WTC11 (cell line): ENCODE measurements at regions not wholly inside any gene's neighbourhood (a gene's known extent, or its start where the extent isn't known, plus 50 kb on each side); places are given as distances from the start of the nearest gene placed in this dataset.

Experiments used
- CREM ChIP-seq: sonication (generic); formaldehyde crosslinking; IDR thresholded peaks from 2 replicates; pipeline ENCODE4 v1.8.1; 2022; ENCODE audit warnings: mild to moderate bottlenecking, missing genetic modification reagents, moderate library complexity
- ESRRA ChIP-seq: sonication (generic); formaldehyde crosslinking; IDR thresholded peaks from 2 replicates; pipeline ENCODE4 v1.8.1; 2022; ENCODE audit warnings: mild to moderate bottlenecking, missing genetic modification reagents, borderline replicate concordance
- ETV6 ChIP-seq: sonication (generic); formaldehyde crosslinking; IDR thresholded peaks from 2 replicates; pipeline ENCODE4 v1.8.1; 2022; ENCODE audit warnings: mild to moderate bottlenecking, missing genetic modification reagents
- FOXK1 ChIP-seq: sonication (generic); formaldehyde crosslinking; IDR thresholded peaks from 2 replicates; pipeline ENCODE4 v1.8.0; 2022; ENCODE audit warnings: mild to moderate bottlenecking, moderate library complexity, missing genetic modification reagents
- GABPB1 ChIP-seq: sonication (generic); formaldehyde crosslinking; IDR thresholded peaks from 2 replicates; pipeline ENCODE4 v1.8.1; 2023; ENCODE audit warnings: mild to moderate bottlenecking, missing genetic modification reagents
- GRHL2 ChIP-seq: fragments of 250-450 bp; sonication (Bioruptor Pico); IDR thresholded peaks from 2 replicates; pipeline ENCODE4 v1.8.0; 2022; ENCODE audit warnings: mild to moderate bottlenecking, moderate library complexity; ENCODE audit not compliant: insufficient replicate concordance, severe bottlenecking
- NFYB ChIP-seq: sonication (generic); formaldehyde crosslinking; conservative IDR thresholded peaks from 2 replicates; pipeline ENCODE4 v1.8.0; 2022; ENCODE audit warnings: low read depth, missing genetic modification reagents
- SMAD3 ChIP-seq: sonication (generic); formaldehyde crosslinking; IDR thresholded peaks from 2 replicates; pipeline ENCODE4 v1.8.0; 2022; ENCODE audit warnings: missing genetic modification reagents, mild to moderate bottlenecking, borderline replicate concordance
- TF ChIP-seq, protein P1 (sequence below): sonication (generic); formaldehyde crosslinking; IDR thresholded peaks from 2 replicates; pipeline ENCODE4 v1.8.1; 2023; ENCODE audit warnings: mild to moderate bottlenecking, missing genetic modification reagents, moderate library complexity
- TF ChIP-seq, protein P2 (sequence below): fragments of 200-600 bp; IDR thresholded peaks from 2 replicates; pipeline ENCODE4 v1.8.0; 2022; ENCODE audit warnings: antibody characterized with exemption
- TF ChIP-seq, protein P3 (sequence below): sonication (generic); formaldehyde crosslinking; IDR thresholded peaks from 2 replicates; pipeline ENCODE4 v1.8.0; 2023; ENCODE audit warnings: mild to moderate bottlenecking, missing genetic modification reagents

DNA sequence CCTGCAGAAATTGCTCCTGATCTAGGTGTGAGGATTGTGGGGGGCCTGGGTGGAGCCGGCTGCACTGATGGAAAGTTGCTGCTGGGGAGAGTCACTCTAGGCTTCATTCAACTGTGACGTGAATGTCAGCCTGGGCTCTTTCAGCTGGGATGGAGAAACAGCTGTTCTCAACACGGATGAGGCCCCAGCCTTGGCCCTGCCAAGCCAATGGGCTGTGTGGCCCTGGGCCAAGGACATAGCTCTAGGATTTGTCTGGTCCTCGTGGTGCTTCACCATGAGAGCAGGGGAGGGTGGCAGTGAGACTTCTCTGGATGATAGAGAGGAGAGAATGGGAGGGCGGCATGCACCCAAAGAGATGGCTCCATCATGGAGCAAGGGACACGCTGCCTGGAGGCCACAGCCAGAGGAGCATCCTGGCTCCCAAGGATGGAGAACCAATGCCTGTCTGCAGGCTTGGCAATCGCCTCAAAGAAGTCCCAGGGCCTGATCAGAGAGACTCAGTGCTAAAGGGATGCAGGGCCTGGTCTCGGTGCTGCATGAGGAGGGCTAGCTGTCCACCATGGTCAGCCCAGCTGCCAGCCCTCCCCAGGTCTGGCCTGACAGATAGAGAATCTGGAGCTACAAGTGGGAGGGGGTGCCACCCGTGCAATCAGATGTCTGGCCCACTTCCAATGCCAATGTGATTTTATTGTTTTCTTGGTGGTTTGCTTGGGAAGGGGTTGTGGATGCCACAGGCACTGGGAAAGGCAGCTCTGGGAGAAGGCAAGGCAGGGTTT is 141.0 kb downstream of the GADD45G start:
- TF ChIP-seq, protein P1, sequence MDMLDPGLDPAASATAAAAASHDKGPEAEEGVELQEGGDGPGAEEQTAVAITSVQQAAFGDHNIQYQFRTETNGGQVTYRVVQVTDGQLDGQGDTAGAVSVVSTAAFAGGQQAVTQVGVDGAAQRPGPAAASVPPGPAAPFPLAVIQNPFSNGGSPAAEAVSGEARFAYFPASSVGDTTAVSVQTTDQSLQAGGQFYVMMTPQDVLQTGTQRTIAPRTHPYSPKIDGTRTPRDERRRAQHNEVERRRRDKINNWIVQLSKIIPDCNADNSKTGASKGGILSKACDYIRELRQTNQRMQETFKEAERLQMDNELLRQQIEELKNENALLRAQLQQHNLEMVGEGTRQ, result no peak
- TF ChIP-seq, protein P2, sequence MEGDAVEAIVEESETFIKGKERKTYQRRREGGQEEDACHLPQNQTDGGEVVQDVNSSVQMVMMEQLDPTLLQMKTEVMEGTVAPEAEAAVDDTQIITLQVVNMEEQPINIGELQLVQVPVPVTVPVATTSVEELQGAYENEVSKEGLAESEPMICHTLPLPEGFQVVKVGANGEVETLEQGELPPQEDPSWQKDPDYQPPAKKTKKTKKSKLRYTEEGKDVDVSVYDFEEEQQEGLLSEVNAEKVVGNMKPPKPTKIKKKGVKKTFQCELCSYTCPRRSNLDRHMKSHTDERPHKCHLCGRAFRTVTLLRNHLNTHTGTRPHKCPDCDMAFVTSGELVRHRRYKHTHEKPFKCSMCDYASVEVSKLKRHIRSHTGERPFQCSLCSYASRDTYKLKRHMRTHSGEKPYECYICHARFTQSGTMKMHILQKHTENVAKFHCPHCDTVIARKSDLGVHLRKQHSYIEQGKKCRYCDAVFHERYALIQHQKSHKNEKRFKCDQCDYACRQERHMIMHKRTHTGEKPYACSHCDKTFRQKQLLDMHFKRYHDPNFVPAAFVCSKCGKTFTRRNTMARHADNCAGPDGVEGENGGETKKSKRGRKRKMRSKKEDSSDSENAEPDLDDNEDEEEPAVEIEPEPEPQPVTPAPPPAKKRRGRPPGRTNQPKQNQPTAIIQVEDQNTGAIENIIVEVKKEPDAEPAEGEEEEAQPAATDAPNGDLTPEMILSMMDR, result no peak
- TF ChIP-seq ETV6 (no peak), CREM (CRISPR knock-in tag) (no peak), SMAD3 (CRISPR knock-in tag) (no peak), ESRRA (CRISPR knock-in tag) (no peak), GRHL2 (CRISPR knock-in tag) (no peak), FOXK1 (CRISPR knock-in tag) (no peak), NFYB (CRISPR knock-in tag) (no peak), GABPB1 (CRISPR knock-in tag) (no peak)
- TF ChIP-seq, protein P3, sequence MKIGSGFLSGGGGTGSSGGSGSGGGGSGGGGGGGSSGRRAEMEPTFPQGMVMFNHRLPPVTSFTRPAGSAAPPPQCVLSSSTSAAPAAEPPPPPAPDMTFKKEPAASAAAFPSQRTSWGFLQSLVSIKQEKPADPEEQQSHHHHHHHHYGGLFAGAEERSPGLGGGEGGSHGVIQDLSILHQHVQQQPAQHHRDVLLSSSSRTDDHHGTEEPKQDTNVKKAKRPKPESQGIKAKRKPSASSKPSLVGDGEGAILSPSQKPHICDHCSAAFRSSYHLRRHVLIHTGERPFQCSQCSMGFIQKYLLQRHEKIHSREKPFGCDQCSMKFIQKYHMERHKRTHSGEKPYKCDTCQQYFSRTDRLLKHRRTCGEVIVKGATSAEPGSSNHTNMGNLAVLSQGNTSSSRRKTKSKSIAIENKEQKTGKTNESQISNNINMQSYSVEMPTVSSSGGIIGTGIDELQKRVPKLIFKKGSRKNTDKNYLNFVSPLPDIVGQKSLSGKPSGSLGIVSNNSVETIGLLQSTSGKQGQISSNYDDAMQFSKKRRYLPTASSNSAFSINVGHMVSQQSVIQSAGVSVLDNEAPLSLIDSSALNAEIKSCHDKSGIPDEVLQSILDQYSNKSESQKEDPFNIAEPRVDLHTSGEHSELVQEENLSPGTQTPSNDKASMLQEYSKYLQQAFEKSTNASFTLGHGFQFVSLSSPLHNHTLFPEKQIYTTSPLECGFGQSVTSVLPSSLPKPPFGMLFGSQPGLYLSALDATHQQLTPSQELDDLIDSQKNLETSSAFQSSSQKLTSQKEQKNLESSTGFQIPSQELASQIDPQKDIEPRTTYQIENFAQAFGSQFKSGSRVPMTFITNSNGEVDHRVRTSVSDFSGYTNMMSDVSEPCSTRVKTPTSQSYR (CRISPR knock-in tag), result no peak
